ENCODE measurements at regions not wholly inside any gene's neighbourhood (a gene's known extent, or its start where the extent isn't known, plus 50 kb on each side); places are given as distances from the start of the nearest gene placed in this dataset.

- H3K4me2 ChIP-seq, result no peak overlapping the region
- DNase-seq, result no peak
Observed at GRCh38 chr12:68400226-68400829, 68.2 kb upstream of the MDM1 start.

GRCh38 chr12:68402422-68402821 is 70.3 kb upstream of the MDM1 start:
- H2AFZ ChIP-seq (ENCODE audit: low read depth), result no peak overlapping the region
- no peaks in the 10 kb centered on the region for H3K79me2 ChIP-seq (ENCODE audit: insufficient read depth)
- no peak for DNase-seq
- TF ChIP-seq SIN3A (IDR thresholded peaks at IDR 0.05; ENCODE audit: borderline replicate concordance, low read depth, low read length) (no peak), EP300 (IDR thresholded peaks at IDR 0.05; ENCODE audit: borderline replicate concordance in 1 of 2, low read depth in 1 of 2, low read length in 1 of 2) (no peak), REST (IDR thresholded peaks at IDR 0.05; ENCODE audit: low read depth, low read length) (no peak), EZH2phosphoT487 (IDR thresholded peaks at IDR 0.05; ENCODE audit: borderline replicate concordance, low read depth) (no peak), RAD21 (IDR thresholded peaks at IDR 0.05; ENCODE audit: low read length) (no peak), FOXM1 (IDR thresholded peaks at IDR 0.05; ENCODE audit: low read depth) (no peak), RXRA (IDR thresholded peaks at IDR 0.05; ENCODE audit: borderline replicate concordance, low read depth) (no peak), JUND (IDR thresholded peaks at IDR 0.05) (no peak)
- no peaks in the 10 kb centered on the region for H3K9me3 ChIP-seq
- no peaks in the 10 kb centered on the region for H3F3A ChIP-seq (replicated peaks; ENCODE audit: insufficient read depth)
- 67% methylated on average over 1 of the region's 2 CpGs for WGBS (ENCODE audit: low lambda C conversion rate)
- H3K27me3 ChIP-seq (ENCODE audit: insufficient read depth), result no peaks in the 10 kb centered on the region
- no peak overlapping the region for H3K9ac ChIP-seq
- no peak overlapping the region for H3K27ac ChIP-seq (ENCODE audit: low read depth in 2 of 2, low read length in 1 of 2)
- no peak overlapping the region for H3K4me3 ChIP-seq (ENCODE audit: low read depth in 2 of 2, low read length in 1 of 2)
- no peaks in the 10 kb centered on the region for H3K36me3 ChIP-seq (replicated peaks in 1 of 2; ENCODE audit: control insufficient read depth in 1 of 2, insufficient read depth in 2 of 2, low read length in 1 of 2)
- H3K9me2 ChIP-seq, result no peaks in the 10 kb centered on the region
- H4K20me1 ChIP-seq (ENCODE audit: insufficient read depth), result no peaks in the 10 kb centered on the region
- peaks cover 7 to 21% of the 10 kb centered on the region in 2 experiments for H3K4me1 ChIP-seq (ENCODE audit: control insufficient read depth in 1 of 2, insufficient read depth in 2 of 2, low read depth in 1 of 2, low read length in 1 of 2)
- no peak overlapping the region for H3K4me2 ChIP-seq
- ChIA-PET POLR2A (no interaction called here), CTCF (interaction anchor here (1.2 kb wide), 1 partner anchor 30 kb away, joined by 3 read pairs; no protein-coding TSS in a partner anchor)

More at GRCh38 chr12:68400226-68400829, 68.2 kb upstream of the MDM1 start:
- no peaks in the 10 kb centered on the region for H3K79me2 ChIP-seq (ENCODE audit: insufficient read depth)
- no peaks in the 10 kb centered on the region for H3K36me3 ChIP-seq (replicated peaks in 1 of 2; ENCODE audit: control insufficient read depth in 1 of 2, insufficient read depth in 2 of 2, low read length in 1 of 2)
- ChIA-PET CTCF (no interaction called here), POLR2A (no interaction called here)
- H3K9me2 ChIP-seq, result no peaks in the 10 kb centered on the region
- no peak overlapping the region for H3K27ac ChIP-seq (ENCODE audit: low read depth in 2 of 2, low read length in 1 of 2)
- TF ChIP-seq ELF1 (IDR thresholded peaks at IDR 0.05) (no peak), SMC3 (IDR thresholded peaks at IDR 0.05; ENCODE audit: low read depth, low read length) (no peak), JUND (IDR thresholded peaks at IDR 0.05) (no peak)
- H2AFZ ChIP-seq (ENCODE audit: low read depth), result no peak overlapping the region
- WGBS (ENCODE audit: low lambda C conversion rate), result 82% methylated on average over 5 of the region's 5 CpGs
- H3K4me1 ChIP-seq (ENCODE audit: control insufficient read depth in 1 of 2, insufficient read depth in 2 of 2, low read depth in 1 of 2, low read length in 1 of 2), result peaks cover 0 to 11% of the 10 kb centered on the region in 2 experiments; a peak in 2 of 4 replicates
- no peaks in the 10 kb centered on the region for H3F3A ChIP-seq (replicated peaks; ENCODE audit: insufficient read depth)
- no peaks in the 10 kb centered on the region for H3K9me3 ChIP-seq
- no peak overlapping the region for H3K9ac ChIP-seq
- no peaks in the 10 kb centered on the region for H4K20me1 ChIP-seq (ENCODE audit: insufficient read depth)
- no peak overlapping the region for H3K4me3 ChIP-seq (ENCODE audit: low read depth in 2 of 2, low read length in 1 of 2)
- H3K27me3 ChIP-seq (ENCODE audit: insufficient read depth), result no peaks in the 10 kb centered on the region
